Trophoblast cell (in vitro differentiated cells and primary cell): ENCODE measurements at regions not wholly inside any gene's neighbourhood (a gene's known extent, or its start where the extent isn't known, plus 50 kb on each side); places are given as distances from the start of the nearest gene placed in this dataset.

Source experiments
- DNase-seq, 2 donors: peaks; one replicate each; pipeline ENCODE4 v3.0.0-alpha.2; 2016
- H2AFZ ChIP-seq: 2 replicates; pipeline ENCODE4 v1.6.1; 2013; ENCODE audit warnings: low read length, moderate library complexity, mild to moderate bottlenecking; ENCODE audit not compliant: insufficient read depth, poor library complexity
- H2AK5ac ChIP-seq: 2 replicates; pipeline ENCODE4 v1.6.1; 2013; ENCODE audit warnings: mild to moderate bottlenecking, low read length
- H2BK120ac ChIP-seq: 2 replicates; pipeline ENCODE4 v1.6.1; 2013; ENCODE audit warnings: low read length, mild to moderate bottlenecking, moderate library complexity; ENCODE audit not compliant: insufficient read depth, poor library complexity
- H2BK12ac ChIP-seq: 2 replicates; pipeline ENCODE4 v1.6.1; 2013; ENCODE audit warnings: mild to moderate bottlenecking, low read length, moderate library complexity
- H2BK5ac ChIP-seq: 2 replicates; pipeline ENCODE4 v1.6.1; 2013; ENCODE audit warnings: low read length, low read depth, moderate library complexity, mild to moderate bottlenecking; ENCODE audit not compliant: poor library complexity
- H3K14ac ChIP-seq: 2 replicates; pipeline ENCODE4 v1.6.1; 2013; ENCODE audit warnings: mild to moderate bottlenecking, low read length
- H3K18ac ChIP-seq: 2 replicates; pipeline ENCODE4 v1.6.1; 2013; ENCODE audit warnings: mild to moderate bottlenecking, low read length
- H3K23ac ChIP-seq: 2 replicates; pipeline ENCODE4 v1.6.1; 2013; ENCODE audit warnings: low read length
- H3K27ac ChIP-seq: 2 replicates; pipeline ENCODE4 v1.5.1; 2013; ENCODE audit warnings: low read depth, mild to moderate bottlenecking, inconsistent platforms, low read length, moderate library complexity
- H3K27me3 ChIP-seq: 2 replicates; pipeline ENCODE4 v1.6.1; 2013; ENCODE audit warnings: inconsistent platforms, mild to moderate bottlenecking, low read length, moderate library complexity; ENCODE audit not compliant: insufficient read depth
- H3K36me3 ChIP-seq, 2 experiments: 1 replicate in 1 of 2; 2 replicates in 1 of 2; pipeline ENCODE4 v1.6.1; 2013; ENCODE audit warnings: low read length in 2 of 2, mild to moderate bottlenecking in 2 of 2, moderate library complexity in 1 of 2; ENCODE audit not compliant: insufficient read depth in 2 of 2, control insufficient read depth in 1 of 2
- H3K4ac ChIP-seq: 2 replicates; pipeline ENCODE4 v1.6.1; 2013; ENCODE audit warnings: low read depth, mild to moderate bottlenecking, low read length, moderate library complexity
- H3K4me1 ChIP-seq, 2 experiments: 1 replicate in 1 of 2; 2 replicates in 1 of 2; pipeline ENCODE4 v1.6.1; 2013; ENCODE audit warnings: low read length in 2 of 2, mild to moderate bottlenecking in 2 of 2, moderate library complexity in 1 of 2; ENCODE audit not compliant: insufficient read depth in 2 of 2, control insufficient read depth in 1 of 2
- H3K4me2 ChIP-seq: 2 replicates; pipeline ENCODE4 v1.6.1; 2013; ENCODE audit warnings: inconsistent platforms, mild to moderate bottlenecking, low read length, moderate library complexity
- H3K4me3 ChIP-seq: 2 replicates; pipeline ENCODE4 v1.5.1; 2013; ENCODE audit warnings: mild to moderate bottlenecking, low read depth, low read length, inconsistent platforms
- H3K79me1 ChIP-seq: one replicate; pipeline ENCODE4 v1.6.1; 2013; ENCODE audit warnings: low read length
- H3K79me2 ChIP-seq: 2 replicates; pipeline ENCODE4 v1.6.1; 2013; ENCODE audit warnings: low read length, mild to moderate bottlenecking; ENCODE audit not compliant: control insufficient read depth, insufficient read depth, poor library complexity
- H3K9ac ChIP-seq: 2 replicates; pipeline ENCODE4 v1.6.1; 2013; ENCODE audit warnings: mild to moderate bottlenecking, low read length
- H3K9me3 ChIP-seq: 2 replicates; pipeline ENCODE4 v1.6.1; 2013; ENCODE audit warnings: low read depth, mild to moderate bottlenecking, control low read depth, inconsistent platforms, low read length; ENCODE audit not compliant: insufficient read depth
- H4K12ac ChIP-seq: 2 replicates; pipeline ENCODE4 v1.6.1; 2013; ENCODE audit warnings: low read depth, mild to moderate bottlenecking, low read length, moderate library complexity
- H4K8ac ChIP-seq: 2 replicates; pipeline ENCODE4 v1.6.1; 2013; ENCODE audit warnings: low read depth, mild to moderate bottlenecking, low read length, moderate library complexity
- H4K91ac ChIP-seq: one replicate; pipeline ENCODE4 v1.6.1; 2013; ENCODE audit warnings: low read depth, mild to moderate bottlenecking, low read length, moderate library complexity
- WGBS: extraction: QIAGEN DNeasy Blood & Tissue Kit; methylation state at CpG from one replicate; pipeline ENCODE4 v1.1.7; 2013; ENCODE audit warnings: missing lambda C conversion rate; ENCODE audit not compliant: insufficient read length, insufficient coverage; ENCODE audit errors: extremely low coverage; 5-methylcytosine and 5-hydroxymethylcytosine counted together

GRCh38 chr9:80964374-80964773, 725.0 kb downstream of the TLE1 start:
- no peak overlapping the region for H3K4me3 ChIP-seq
- H2BK120ac ChIP-seq: no peak overlapping the region
- H3K23ac ChIP-seq: no peak overlapping the region
- no peak overlapping the region for H2AK5ac ChIP-seq
- H3K4me2 ChIP-seq: no peak overlapping the region
- H4K8ac ChIP-seq: no peak overlapping the region
- no peaks in the 10 kb centered on the region for H3K79me1 ChIP-seq
- no peaks in the 10 kb centered on the region for H3K4me1 ChIP-seq
- no peak overlapping the region for H4K91ac ChIP-seq
- no peak overlapping the region for H2BK12ac ChIP-seq
- H3K9ac ChIP-seq: no peak overlapping the region
- H3K4ac ChIP-seq: no peak overlapping the region
- no peak overlapping the region for H4K12ac ChIP-seq
- H3K9me3 ChIP-seq: no peaks in the 10 kb centered on the region
- H3K27me3 ChIP-seq: no peaks in the 10 kb centered on the region
- H3K79me2 ChIP-seq: no peaks in the 10 kb centered on the region
- H3K36me3 ChIP-seq: no peaks in the 10 kb centered on the region
- no peak overlapping the region for H2AFZ ChIP-seq
- no peak overlapping the region for H3K14ac ChIP-seq
- no peak overlapping the region for H2BK5ac ChIP-seq
- H3K18ac ChIP-seq: no peak overlapping the region
- no CpG with 5 or more reads among the region's 4 CpGs for WGBS
- no peak for DNase-seq
- no peak overlapping the region for H3K27ac ChIP-seq

GRCh38 chr9:80957801-80958200, 731.5 kb downstream of the TLE1 start:
- Histone ChIP-seq H3K4ac (no peak overlapping the region), H3K36me3 (no peaks in the 10 kb centered on the region), H2BK12ac (no peak overlapping the region), H3K27ac (no peak overlapping the region), H2AFZ (no peak overlapping the region), H3K14ac (no peak overlapping the region), H3K4me2 (no peak overlapping the region), H3K23ac (no peak overlapping the region), H2BK5ac (no peak overlapping the region), H3K27me3 (no peaks in the 10 kb centered on the region), H3K9ac (no peak overlapping the region), H4K91ac (no peak overlapping the region), H2BK120ac (no peak overlapping the region), H3K4me3 (no peak overlapping the region), H4K8ac (no peak overlapping the region), H2AK5ac (no peak overlapping the region), H3K18ac (no peak overlapping the region), H4K12ac (no peak overlapping the region), H3K79me1 (no peaks in the 10 kb centered on the region), H3K79me2 (no peaks in the 10 kb centered on the region), H3K9me3 (no peaks in the 10 kb centered on the region), H3K4me1 (peaks cover 0 to 2% of the 10 kb centered on the region in 2 experiments)
- WGBS: no CpG with 5 or more reads among the region's 3 CpGs
- DNase-seq: no peak

- Histone ChIP-seq H3K4me1 (peaks cover 0 to 2% of the 10 kb centered on the region in 2 experiments), H3K4me2 (no peak overlapping the region), H2BK120ac (no peak overlapping the region), H3K4me3 (no peak overlapping the region), H3K79me2 (no peaks in the 10 kb centered on the region), H3K27ac (no peak overlapping the region), H3K27me3 (no peaks in the 10 kb centered on the region), H2AK5ac (no peak overlapping the region), H2AFZ (no peak overlapping the region), H3K4ac (no peak overlapping the region), H4K12ac (no peak overlapping the region), H3K79me1 (no peaks in the 10 kb centered on the region), H2BK5ac (no peak overlapping the region), H3K36me3 (no peaks in the 10 kb centered on the region), H3K9ac (no peak overlapping the region), H4K8ac (no peak overlapping the region), H3K9me3 (no peaks in the 10 kb centered on the region), H4K91ac (no peak overlapping the region), H3K23ac (no peak overlapping the region), H3K18ac (no peak overlapping the region), H2BK12ac (no peak overlapping the region), H3K14ac (no peak overlapping the region)
- WGBS: no CpG with 5 or more reads among the region's 2 CpGs
- DNase-seq: peak in 1 of 2 donors; percentile 59
Observed at GRCh38 chr9:80954521-80954920, 734.8 kb downstream of the TLE1 start.

- no peak overlapping the region for H4K12ac ChIP-seq
- H2BK120ac ChIP-seq: no peak overlapping the region
- no peak overlapping the region for H3K9ac ChIP-seq
- H2BK12ac ChIP-seq: no peak overlapping the region
- H3K4me2 ChIP-seq: no peak overlapping the region
- no CpG with 5 or more reads among the region's 5 CpGs for WGBS
- no peak overlapping the region for H3K18ac ChIP-seq
- no peaks in the 10 kb centered on the region for H3K79me2 ChIP-seq
- H3K4me1 ChIP-seq: peaks cover 0 to 2% of the 10 kb centered on the region in 2 experiments
- no peak overlapping the region for H3K14ac ChIP-seq
- H4K8ac ChIP-seq: no peak overlapping the region
- no peaks in the 10 kb centered on the region for H3K27me3 ChIP-seq
- no peak overlapping the region for H3K4ac ChIP-seq
- no peak overlapping the region for H2AFZ ChIP-seq
- H3K79me1 ChIP-seq: no peaks in the 10 kb centered on the region
- H4K91ac ChIP-seq: no peak overlapping the region
- no peak overlapping the region for H2AK5ac ChIP-seq
- H3K23ac ChIP-seq: no peak overlapping the region
- H3K4me3 ChIP-seq: no peak overlapping the region
- DNase-seq: no peak
- no peak overlapping the region for H2BK5ac ChIP-seq
- no peaks in the 10 kb centered on the region for H3K9me3 ChIP-seq
- no peak overlapping the region for H3K27ac ChIP-seq
- no peaks in the 10 kb centered on the region for H3K36me3 ChIP-seq
Observed at GRCh38 chr9:80952363-80952922, 736.9 kb downstream of the TLE1 start.
